Prostate gland (tissue), 2 donors: ENCODE measurements at regions not wholly inside any gene's neighbourhood (a gene's known extent, or its start where the extent isn't known, plus 50 kb on each side); places are given as distances from the start of the nearest gene placed in this dataset.

ENCODE experiments used
- DNase-seq: peaks from one replicate; pipeline ENCODE4 v3.0.0-alpha.2; 2019; ENCODE audit warnings: low spot score
- H3K27ac ChIP-seq, 2 donors: fragments of 200-600 bp; sonication (generic); 2 replicates each; pipeline ENCODE4 v1.5.1; 2017 to 2019
- H3K27me3 ChIP-seq: fragments of 200-600 bp; sonication (generic); replicated peaks from 2 replicates; pipeline ENCODE4 v1.5.1; 2019; ENCODE audit not compliant: insufficient read depth
- H3K36me3 ChIP-seq, 2 donors: fragments of 200-600 bp; sonication (generic); 1 replicate in 1 of 2; 2 replicates in 1 of 2; pipeline versions ENCODE4 v1.5.1 to v1.8.1; 2017 to 2019
- H3K4me1 ChIP-seq: fragments of 200-600 bp; sonication (generic); replicated peaks from 2 replicates; pipeline ENCODE4 v1.5.1; 2019
- H3K4me3 ChIP-seq, 2 donors: fragments of 200-600 bp; sonication (generic); 2 replicates each; pipeline ENCODE4 v1.5.1; 2017 to 2019
- H3K9me3 ChIP-seq: fragments of 200-600 bp; sonication (generic); 2 replicates; pipeline ENCODE4 v1.5.1; 2017
- CTCF ChIP-seq, 4 experiments: fragments of 200-600 bp in 2 of 4; fragments of 450-650 bp in 2 of 4; sonication (generic) in 2 of 4; IDR thresholded peaks; 1 replicate in 3 of 4; 2 replicates in 1 of 4; pipeline ENCODE4 v1.5.1; 2016 to 2019; ENCODE audit warnings: antibody characterized with exemption in 4 of 4, mild to moderate bottlenecking in 2 of 4, moderate library complexity in 2 of 4
- POLR2A ChIP-seq: fragments of 450-650 bp; IDR thresholded peaks from one replicate; pipeline ENCODE4 v1.6.1; 2016; ENCODE audit warnings: antibody characterized with exemption, mild to moderate bottlenecking
- POLR2AphosphoS5 ChIP-seq: sonication (generic); formaldehyde crosslinking; IDR thresholded peaks from one replicate; pipeline ENCODE4 v1.6.1; 2017; ENCODE audit warnings: antibody characterized with exemption
- WGBS: methylation state at CpG from one replicate; pipeline ENCODE4 v1.1.5; 2018; 5-methylcytosine and 5-hydroxymethylcytosine counted together
- intact Hi-C: fragments of 100-400 bp; cut with DNase I; formaldehyde crosslinking; loops from one replicate; pipeline ENCODE4 v1.14.2; 2022

GRCh38 chr17:34125010-34125409 lies 130.1 kb upstream of the CCL2 start:
- H3K27ac ChIP-seq, result no peak overlapping the region
- TF ChIP-seq CTCF (IDR thresholded peaks at IDR 0.05), result no peak
- no peak for TF ChIP-seq POLR2A
- no peak for TF ChIP-seq POLR2AphosphoS5
- H3K27me3 ChIP-seq, result no peaks in the 10 kb centered on the region
- H3K9me3 ChIP-seq, result no peaks in the 10 kb centered on the region
- intact Hi-C loops, result no loop called here
- 83% methylated on average over 6 of the region's 6 CpGs for WGBS
- H3K4me3 ChIP-seq, result no peak overlapping the region
- no peaks in the 10 kb centered on the region for H3K36me3 ChIP-seq
- H3K4me1 ChIP-seq, result no peaks in the 10 kb centered on the region
- DNase-seq, result no peak

DNA sequence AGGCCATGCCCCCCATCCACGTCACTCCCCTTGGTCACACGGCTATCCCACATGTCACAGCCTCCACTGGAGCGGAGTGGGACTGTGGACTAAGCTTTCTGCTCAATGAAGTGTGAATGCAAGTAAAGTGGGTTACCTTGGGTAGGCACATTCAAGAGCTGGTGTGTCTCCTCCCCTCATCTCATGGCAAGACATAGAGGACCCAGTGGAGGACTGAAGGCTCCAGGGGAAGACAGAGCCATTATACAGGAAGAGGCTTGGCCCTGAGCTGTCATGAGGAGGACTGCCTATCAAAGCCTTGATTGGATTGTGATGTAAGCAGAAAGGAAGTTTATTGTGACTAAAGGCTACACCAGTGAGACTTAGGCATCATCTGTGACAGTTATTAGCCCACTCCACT lies 129.2 kb upstream of the CCL2 start:
- DNase-seq, result no peak
- H3K4me1 ChIP-seq, result no peaks in the 10 kb centered on the region
- H3K9me3 ChIP-seq, result no peaks in the 10 kb centered on the region
- no peak overlapping the region for H3K4me3 ChIP-seq
- TF ChIP-seq CTCF (IDR thresholded peaks at IDR 0.05), result no peak
- no peak for TF ChIP-seq POLR2AphosphoS5
- TF ChIP-seq POLR2A, result no peak
- H3K36me3 ChIP-seq, result no peaks in the 10 kb centered on the region
- no peaks in the 10 kb centered on the region for H3K27me3 ChIP-seq
- 88% methylated on average over 1 of the region's 3 CpGs for WGBS
- H3K27ac ChIP-seq, result no peak overlapping the region
- intact Hi-C loops, result no loop called here

DNA sequence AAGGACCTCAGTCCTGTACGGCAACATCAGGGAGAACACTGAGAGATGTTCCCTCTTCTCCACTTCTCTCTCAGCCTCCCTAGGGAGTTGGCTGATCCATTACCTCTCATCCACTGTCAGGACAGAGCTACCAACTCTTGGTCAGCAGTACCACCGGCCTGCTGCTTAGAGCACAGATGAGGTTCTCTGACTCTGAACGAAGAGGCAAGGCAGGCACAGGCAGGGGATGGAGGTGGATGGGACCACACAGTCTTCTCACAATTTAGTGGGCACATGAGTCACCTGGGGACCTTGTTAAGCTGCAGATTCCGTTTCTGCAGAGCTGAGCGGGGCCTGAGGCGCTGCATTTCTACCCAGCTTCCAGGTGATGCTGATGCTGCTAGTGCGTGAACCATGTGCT lies 128.6 kb upstream of the CCL2 start:
- Histone ChIP-seq H3K27me3 (no peaks in the 10 kb centered on the region), H3K4me1 (no peaks in the 10 kb centered on the region), H3K4me3 (no peak overlapping the region), H3K27ac (no peak overlapping the region), H3K9me3 (no peaks in the 10 kb centered on the region), H3K36me3 (no peaks in the 10 kb centered on the region)
- DNase-seq, result no peak
- 82% methylated on average over 7 of the region's 7 CpGs for WGBS
- intact Hi-C loops, result no loop called here
- TF ChIP-seq POLR2A (no peak), CTCF (IDR thresholded peaks at IDR 0.05) (no peak), POLR2AphosphoS5 (no peak)

- 58% methylated on average over 3 of the region's 3 CpGs for WGBS
- Histone ChIP-seq H3K36me3 (no peaks in the 10 kb centered on the region), H3K27ac (no peak overlapping the region), H3K4me3 (no peak overlapping the region), H3K9me3 (no peaks in the 10 kb centered on the region), H3K4me1 (no peaks in the 10 kb centered on the region), H3K27me3 (no peaks in the 10 kb centered on the region)
- intact Hi-C loops, result no loop called here
- TF ChIP-seq POLR2AphosphoS5 (no peak), CTCF (IDR thresholded peaks at IDR 0.05) (no peak), POLR2A (no peak)
- no peak for DNase-seq
Measured at GRCh38 chr17:34126965-34127364, 128.1 kb upstream of the CCL2 start.

GRCh38 chr17:34130544-34130943 lies 124.5 kb upstream of the CCL2 start:
- DNase-seq, result no peak
- Histone ChIP-seq H3K36me3 (no peaks in the 10 kb centered on the region), H3K27me3 (no peaks in the 10 kb centered on the region), H3K4me1 (no peaks in the 10 kb centered on the region), H3K9me3 (no peaks in the 10 kb centered on the region), H3K4me3 (no peak overlapping the region), H3K27ac (no peak overlapping the region)
- 57% methylated on average over 2 of the region's 2 CpGs for WGBS
- intact Hi-C loops, result no loop called here
- TF ChIP-seq POLR2A (no peak), CTCF (IDR thresholded peaks at IDR 0.05) (no peak), POLR2AphosphoS5 (no peak)
